Small intestine (tissue), 7 donors: ENCODE measurements at regions not wholly inside any gene's neighbourhood (a gene's known extent, or its start where the extent isn't known, plus 50 kb on each side); places are given as distances from the start of the nearest gene placed in this dataset.

ENCODE experiments used
- DNase-seq, 2 donors: peaks; one replicate each; pipeline versions ENCODE4 v3.0.0 to v3.0.0-alpha.2; 2013
- FAIRE-seq: peaks from 2 replicates; lab custom pipeline; 2012; peaks lifted over from hg19 to GRCh38; lab: Jason Lieb, UNC
- H3K27ac ChIP-seq, 3 donors: one replicate each; pipeline ENCODE4 v1.5.1; 2013; ENCODE audit warnings: low read length in 2 of 3, mild to moderate bottlenecking in 2 of 3, control low read depth in 1 of 3, inconsistent platforms in 1 of 3, low read depth in 1 of 3, moderate library complexity in 1 of 3
- H3K27me3 ChIP-seq, 3 donors: one replicate each; pipeline ENCODE4 v1.6.1; 2013; ENCODE audit warnings: low read length in 3 of 3, inconsistent platforms in 1 of 3; ENCODE audit not compliant: control insufficient read depth in 3 of 3, insufficient read depth in 3 of 3
- H3K36me3 ChIP-seq, 3 donors: one replicate each; pipeline ENCODE4 v1.6.1; 2013; ENCODE audit warnings: low read length in 3 of 3, inconsistent platforms in 1 of 3, low read depth in 1 of 3, mild to moderate bottlenecking in 1 of 3, moderate library complexity in 1 of 3; ENCODE audit not compliant: control insufficient read depth in 3 of 3, insufficient read depth in 2 of 3
- H3K4me1 ChIP-seq, 3 donors: one replicate each; pipeline ENCODE4 v1.6.1; 2013; ENCODE audit warnings: low read length in 2 of 3, inconsistent platforms in 1 of 3, low read depth in 1 of 3, mild to moderate bottlenecking in 1 of 3, moderate library complexity in 1 of 3; ENCODE audit not compliant: control insufficient read depth in 3 of 3, insufficient read depth in 2 of 3
- H3K4me3 ChIP-seq, 3 donors: one replicate each; pipeline ENCODE4 v1.5.1; 2013; ENCODE audit warnings: low read length in 3 of 3, control low read depth in 1 of 3, inconsistent platforms in 1 of 3, low read depth in 1 of 3, mild to moderate bottlenecking in 1 of 3, moderate library complexity in 1 of 3
- H3K9me3 ChIP-seq, 2 donors: one replicate each; pipeline ENCODE4 v1.6.1; 2013; ENCODE audit warnings: low read depth in 1 of 2, low read length in 1 of 2; ENCODE audit not compliant: control insufficient read depth in 2 of 2, insufficient read depth in 1 of 2
- WGBS, 3 donors: extraction: QIAGEN DNeasy Blood & Tissue Kit; methylation state at CpG; one replicate each; pipeline ENCODE4 v1.1.7; 2013; 5-methylcytosine and 5-hydroxymethylcytosine counted together
- donor health status: healthy with polysubstance abuse.
- donor health status: control.
- donor health status: control.
- donor health status: Bipolar disorder and iron deficiency.
- donor health status: healthy.

DNA sequence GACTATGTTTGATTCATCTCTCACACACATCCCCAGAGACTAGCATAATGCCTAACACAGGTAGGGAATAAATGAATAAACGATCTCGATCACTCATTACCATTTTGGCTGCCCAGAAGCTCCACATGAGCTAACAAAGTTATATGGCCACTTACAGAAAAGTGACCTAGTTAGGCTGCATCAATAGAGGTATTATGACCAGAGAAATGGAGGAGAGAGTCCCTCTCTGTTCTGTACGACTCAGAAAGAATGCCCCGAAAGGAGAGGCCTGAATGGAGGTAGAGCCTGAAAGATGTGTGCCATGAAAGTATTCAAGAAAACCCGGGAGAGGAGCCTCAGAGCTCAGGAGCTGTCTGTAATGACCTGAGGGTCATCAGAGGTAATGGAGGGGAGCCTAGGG, 208.2 kb upstream of the GRIK3 start:
- H3K27ac ChIP-seq, result no peak overlapping the region
- no peaks in the 10 kb centered on the region for H3K36me3 ChIP-seq
- FAIRE-seq (no peak), DNase-seq (no peak)
- H3K9me3 ChIP-seq, result no peaks in the 10 kb centered on the region
- H3K27me3 ChIP-seq, result peaks cover 0 to 2% (median 0%) of the 10 kb centered on the region in 3 donors
- H3K4me1 ChIP-seq, result no peaks in the 10 kb centered on the region
- H3K4me3 ChIP-seq, result no peak overlapping the region
- 59 to 70% (median 60%) methylated on average over 5 of the region's 5 CpGs for WGBS, 3 donors

DNA sequence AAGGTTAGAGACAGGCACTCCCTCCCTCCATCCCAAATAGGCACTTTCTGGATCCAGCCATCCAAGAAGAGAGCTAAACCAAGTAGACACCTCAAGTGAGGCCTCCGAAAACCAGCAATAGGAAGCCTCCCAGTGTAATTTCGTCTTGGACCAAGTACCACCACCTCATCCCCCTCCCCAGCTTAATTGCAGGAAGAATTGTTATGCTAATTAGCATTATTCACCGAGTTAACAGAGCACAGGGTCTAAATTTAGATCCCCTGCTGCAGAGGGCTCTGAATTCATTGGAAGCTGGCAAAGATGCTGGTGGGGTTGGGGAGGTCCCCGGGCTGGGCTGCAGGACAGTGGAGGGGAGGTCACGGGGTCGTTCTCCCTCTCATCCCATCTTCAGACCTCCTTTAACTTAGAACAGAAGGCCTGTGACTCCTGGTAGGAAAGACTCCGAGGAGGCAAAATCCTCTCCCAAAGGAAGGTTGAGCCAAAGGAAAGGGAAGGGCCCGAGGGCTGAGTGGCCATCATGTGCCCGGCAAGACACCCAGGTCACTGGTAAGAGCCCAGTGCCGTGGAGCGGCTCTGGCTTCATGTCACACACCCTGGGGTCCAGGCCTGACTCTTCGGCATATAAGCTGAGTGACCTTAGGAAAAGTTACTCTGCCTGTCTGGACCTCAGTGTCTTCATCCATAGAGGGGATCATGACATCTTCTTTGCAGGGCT, 209.2 kb upstream of the GRIK3 start:
- Histone ChIP-seq H3K27me3 (peaks cover 0 to 2% (median 0%) of the 10 kb centered on the region in 3 donors), H3K27ac (no peak overlapping the region), H3K4me3 (no peak overlapping the region), H3K36me3 (no peaks in the 10 kb centered on the region), H3K9me3 (no peaks in the 10 kb centered on the region), H3K4me1 (no peaks in the 10 kb centered on the region)
- DNase-seq (no peak), FAIRE-seq (no peak)
- 57 to 60% (median 60%) methylated on average over 12 of the region's 12 CpGs for WGBS, 3 donors

GRCh38 chr1:37244083-37244480, 209.8 kb upstream of the GRIK3 start:
- peaks cover 0 to under 1% (median 0%) of the 10 kb centered on the region in 3 donors for H3K27me3 ChIP-seq
- no peak overlapping the region for H3K27ac ChIP-seq
- no peaks in the 10 kb centered on the region for H3K4me1 ChIP-seq
- DNase-seq (no peak), FAIRE-seq (no peak)
- H3K36me3 ChIP-seq, result no peaks in the 10 kb centered on the region
- H3K9me3 ChIP-seq, result no peaks in the 10 kb centered on the region
- WGBS, 3 donors, result 63 to 72% (median 64%) methylated on average over 6 of the region's 6 CpGs
- H3K4me3 ChIP-seq, result no peak overlapping the region

DNA sequence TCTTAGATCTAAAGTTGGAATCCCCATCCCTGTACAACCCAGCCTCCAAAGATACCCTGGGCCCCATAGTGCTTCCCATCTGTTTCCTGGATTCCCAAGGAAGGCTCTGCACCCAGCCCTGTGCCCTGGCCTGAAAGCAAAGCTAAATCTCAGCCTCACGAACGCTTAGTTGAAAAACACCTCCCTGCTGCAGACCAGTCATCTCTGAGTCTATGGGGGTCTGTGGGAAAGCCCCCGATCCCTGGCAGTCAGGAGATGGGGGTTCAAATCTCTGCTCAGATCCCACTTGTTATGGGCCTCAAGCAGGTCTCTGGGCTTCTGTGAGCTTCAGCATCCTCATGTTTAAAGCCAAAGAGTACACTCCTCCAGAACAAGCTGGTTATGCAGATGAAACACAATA, 210.5 kb upstream of the GRIK3 start:
- Histone ChIP-seq H3K36me3 (no peaks in the 10 kb centered on the region), H3K27me3 (no peaks in the 10 kb centered on the region), H3K4me1 (no peaks in the 10 kb centered on the region), H3K27ac (no peak overlapping the region), H3K9me3 (no peaks in the 10 kb centered on the region), H3K4me3 (no peak overlapping the region)
- FAIRE-seq (no peak), DNase-seq (no peak)
- WGBS, 3 donors, result 60 to 75% (median 73%) methylated on average over 3 of the region's 3 CpGs

- DNase-seq (no peak), FAIRE-seq (no peak)
- Histone ChIP-seq H3K27ac (no peak overlapping the region), H3K9me3 (no peaks in the 10 kb centered on the region), H3K36me3 (no peaks in the 10 kb centered on the region), H3K4me3 (no peak overlapping the region), H3K4me1 (no peaks in the 10 kb centered on the region), H3K27me3 (no peaks in the 10 kb centered on the region)
- 53 to 70% (median 55%) methylated on average over 6 of the region's 6 CpGs for WGBS, 3 donors
These were observed 212.3 kb upstream of the GRIK3 start for GRCh38 chr1:37246631-37247030.

DNA sequence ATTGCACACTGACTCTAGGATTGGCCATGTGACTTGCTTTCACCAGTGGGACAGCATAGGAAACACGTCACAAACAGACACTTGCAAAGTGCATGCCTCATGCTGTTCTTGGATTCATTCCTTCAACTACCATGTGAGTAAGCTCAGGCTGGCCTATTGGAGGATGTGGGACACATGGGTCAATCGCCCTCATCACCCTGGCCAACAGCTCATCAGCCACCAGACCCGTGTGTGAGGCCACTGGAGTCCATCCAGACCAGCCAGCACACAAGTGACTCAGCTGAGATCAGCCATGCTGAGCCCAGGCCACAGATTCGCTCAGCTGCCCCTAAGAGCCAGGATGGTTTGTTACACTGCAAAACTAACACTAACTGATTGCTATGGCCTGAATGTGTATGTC, 216.1 kb upstream of the GRIK3 start:
- Histone ChIP-seq H3K36me3 (no peaks in the 10 kb centered on the region), H3K27ac (no peak overlapping the region), H3K27me3 (peaks cover 0 to 3% (median 0%) of the 10 kb centered on the region in 3 donors), H3K9me3 (no peaks in the 10 kb centered on the region), H3K4me1 (no peaks in the 10 kb centered on the region), H3K4me3 (no peak overlapping the region)
- FAIRE-seq (no peak), DNase-seq (no peak)
- WGBS, 3 donors, result 19 to 51% (median 38%) methylated on average over 4 of the region's 4 CpGs

GRCh38 chr1:37255136-37255795, 219.1 kb upstream of the ZC3H12A start:
- H3K4me3 ChIP-seq, result no peak overlapping the region
- DNase-seq, result peak in 1 of 2 donors; percentile 31
- WGBS, 3 donors, result 15 to 21% (median 18%) methylated on average over 24 of the region's 24 CpGs
- no peaks in the 10 kb centered on the region for H3K9me3 ChIP-seq
- H3K27me3 ChIP-seq, result peaks cover 0 to 3% (median 0%) of the 10 kb centered on the region in 3 donors
- no peaks in the 10 kb centered on the region for H3K4me1 ChIP-seq
- no peak for FAIRE-seq
- no peak overlapping the region for H3K27ac ChIP-seq
- no peaks in the 10 kb centered on the region for H3K36me3 ChIP-seq

DNA sequence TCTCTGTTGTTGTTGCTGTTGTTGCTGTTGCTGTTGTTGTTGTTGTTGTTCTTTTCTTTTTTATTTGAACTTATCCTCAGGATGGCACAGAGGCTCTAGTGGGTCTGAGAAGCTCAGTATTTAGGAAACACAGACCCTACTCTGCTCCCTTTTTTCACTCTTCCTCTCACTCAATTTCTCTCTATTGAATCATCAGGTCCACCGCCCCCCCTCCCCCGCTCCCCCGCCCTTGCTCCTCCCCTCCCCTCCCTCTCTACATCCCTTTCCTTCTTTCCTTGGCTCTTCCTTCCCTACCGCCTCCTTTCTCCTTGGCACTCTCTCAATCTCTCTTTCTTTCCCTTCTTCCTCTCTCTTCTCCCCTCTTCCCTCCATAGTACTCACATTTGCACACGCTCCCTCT, 218.5 kb upstream of the ZC3H12A start:
- Histone ChIP-seq H3K4me3 (no peak overlapping the region), H3K4me1 (no peaks in the 10 kb centered on the region), H3K27ac (no peak overlapping the region), H3K9me3 (no peaks in the 10 kb centered on the region), H3K27me3 (peaks cover 0 to 3% (median 0%) of the 10 kb centered on the region in 3 donors), H3K36me3 (no peaks in the 10 kb centered on the region)
- DNase-seq (no peak), FAIRE-seq (no peak)
- WGBS, 3 donors, result 7 to 24% (median 16%) methylated on average over 5 of the region's 5 CpGs
